Tibial nerve (tissue), 4 donors: ENCODE measurements at regions not wholly inside any gene's neighbourhood (a gene's known extent, or its start where the extent isn't known, plus 50 kb on each side); places are given as distances from the start of the nearest gene placed in this dataset.
"Not testable (repeated sequence)": the region's sequence is repeated elsewhere in the genome, so short reads cannot be mapped to it uniquely, and the experiment has no call there.

ENCODE experiments used
- DNase-seq, 2 donors: peaks; one replicate each; pipeline ENCODE4 v3.0.0-alpha.2; 2019; ENCODE audit warnings: low spot score in 2 of 2
- H3K27ac ChIP-seq, 4 donors: fragments of 200-600 bp; sonication (generic) in 3 of 4; one replicate each; pipeline ENCODE4 v1.5.1; 2017 to 2019; ENCODE audit warnings: mild to moderate bottlenecking in 1 of 4
- H3K27me3 ChIP-seq, 2 donors: fragments of 200-600 bp; sonication (generic) in 1 of 2; one replicate each; pipeline versions ENCODE4 v1.5.1 to v1.6.0; 2017 to 2019
- H3K36me3 ChIP-seq, 3 donors: fragments of 200-600 bp; sonication (generic); one replicate each; pipeline ENCODE4 v1.5.1; 2018 to 2019
- H3K4me1 ChIP-seq, 4 donors: fragments of 200-600 bp; sonication (generic) in 3 of 4; one replicate each; pipeline ENCODE4 v1.5.1; 2017 to 2019
- H3K4me3 ChIP-seq, 4 donors: fragments of 200-600 bp; sonication (generic) in 3 of 4; one replicate each; pipeline ENCODE4 v1.5.1; 2017 to 2019; ENCODE audit warnings: mild to moderate bottlenecking in 1 of 4, moderate library complexity in 1 of 4
- H3K9me3 ChIP-seq, 4 donors: fragments of 200-600 bp; sonication (generic) in 3 of 4; one replicate each; pipeline ENCODE4 v1.5.1; 2017 to 2019
- EP300 ChIP-seq, 2 donors: sonication (generic); formaldehyde crosslinking; IDR thresholded peaks; one replicate each; pipeline ENCODE4 v1.6.1; 2017; ENCODE audit warnings: antibody characterized with exemption in 2 of 2, mild to moderate bottlenecking in 1 of 2
- WGBS, 2 donors: methylation state at CpG; one replicate each; pipeline ENCODE4 v1.1.5; 2018; 5-methylcytosine and 5-hydroxymethylcytosine counted together

- TF ChIP-seq EP300 (IDR thresholded peaks at IDR 0.05): peak; percentile 72 to 94
- not testable (repeated sequence) for H3K4me3 ChIP-seq, H3K4me1 ChIP-seq, H3K36me3 ChIP-seq, H3K9me3 ChIP-seq, H3K27me3 ChIP-seq, DNase-seq
- H3K27ac ChIP-seq: peak overlapping the region; percentile 5 to 88 (median 45)
- WGBS, 2 donors: 28 to 36% methylated on average over 2 to 6 of the region's 6 CpGs
These were observed 1947.0 kb downstream of the FOXD4L5 start for GRCh38 chr9:63337899-63338604.

GRCh38 chr9:63335286-63335685 is 1949.7 kb downstream of the FOXD4L5 start:
- H3K9me3 ChIP-seq, DNase-seq, H3K4me1 ChIP-seq, H3K36me3 ChIP-seq, H3K4me3 ChIP-seq, H3K27ac ChIP-seq, H3K27me3 ChIP-seq: not testable (repeated sequence)
- 30 to 35% methylated on average over 2 to 3 of the region's 3 CpGs for WGBS, 2 donors

DNA sequence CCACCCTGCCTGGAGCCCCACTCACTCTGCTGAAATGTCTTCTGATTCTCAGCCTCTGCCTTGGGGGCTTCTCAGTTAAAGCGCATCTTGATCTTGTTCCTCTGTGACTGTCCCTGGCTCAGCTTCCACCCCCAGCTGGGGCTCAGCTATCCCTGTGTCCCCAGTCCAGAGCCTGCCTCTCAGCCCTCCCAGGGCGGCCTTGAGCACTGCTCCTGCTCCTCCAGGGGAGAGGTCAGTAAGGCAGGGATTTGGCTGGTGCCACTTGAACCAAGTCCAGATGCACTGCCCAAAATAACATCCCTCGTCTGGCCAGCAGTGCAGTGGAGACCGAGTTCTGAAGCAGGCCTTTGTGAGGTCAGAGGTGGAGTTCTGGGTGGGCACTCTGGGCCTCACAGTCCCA is 1950.8 kb downstream of the FOXD4L5 start:
- WGBS, 2 donors: 0% methylated on average over 1 of the region's 4 CpGs; no CpG with 5 or more reads in 1 of the 2 donors

DNA sequence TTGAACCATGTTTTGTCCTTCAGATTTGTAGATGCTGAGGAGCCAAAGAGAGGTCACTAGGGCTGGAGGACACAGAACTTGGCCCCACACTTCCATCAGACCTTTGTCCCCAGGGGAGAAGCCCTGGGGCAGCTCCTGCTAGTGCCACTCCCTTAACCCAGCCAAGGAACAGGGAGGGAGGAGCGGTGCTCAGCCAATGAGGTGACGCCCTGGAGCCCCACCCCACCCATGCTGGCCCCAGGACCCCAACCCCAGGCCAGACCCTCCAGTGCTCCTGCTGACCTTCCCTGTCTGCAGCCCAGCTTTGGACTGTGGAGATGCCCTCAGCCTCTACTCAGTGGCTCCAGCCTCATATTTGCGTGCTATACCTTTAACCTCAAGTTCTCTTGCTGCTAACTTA is 1951.9 kb downstream of the FOXD4L5 start:
- H3K9me3 ChIP-seq, H3K27me3 ChIP-seq, H3K4me1 ChIP-seq, H3K4me3 ChIP-seq, DNase-seq, H3K36me3 ChIP-seq: not testable (repeated sequence)
- WGBS, 2 donors: 100% methylated on average over 1 of the region's 3 CpGs; no CpG with 5 or more reads in 1 of the 2 donors
- peak overlapping the region in 1 of 4 donors; percentile 60 for H3K27ac ChIP-seq

More for the DNA sequence above, 1950.8 kb downstream of the FOXD4L5 start:
- not testable (repeated sequence) for H3K4me1 ChIP-seq, H3K36me3 ChIP-seq, H3K4me3 ChIP-seq, DNase-seq, H3K9me3 ChIP-seq, H3K27ac ChIP-seq, H3K27me3 ChIP-seq

GRCh38 chr9:63328313-63328712 is 1956.7 kb downstream of the FOXD4L5 start:
- H3K36me3 ChIP-seq, H3K9me3 ChIP-seq, H3K4me3 ChIP-seq, H3K27me3 ChIP-seq, DNase-seq, H3K4me1 ChIP-seq, H3K27ac ChIP-seq: not testable (repeated sequence)
- 87 to 98% methylated on average over 5 of the region's 6 CpGs for WGBS, 2 donors

DNA sequence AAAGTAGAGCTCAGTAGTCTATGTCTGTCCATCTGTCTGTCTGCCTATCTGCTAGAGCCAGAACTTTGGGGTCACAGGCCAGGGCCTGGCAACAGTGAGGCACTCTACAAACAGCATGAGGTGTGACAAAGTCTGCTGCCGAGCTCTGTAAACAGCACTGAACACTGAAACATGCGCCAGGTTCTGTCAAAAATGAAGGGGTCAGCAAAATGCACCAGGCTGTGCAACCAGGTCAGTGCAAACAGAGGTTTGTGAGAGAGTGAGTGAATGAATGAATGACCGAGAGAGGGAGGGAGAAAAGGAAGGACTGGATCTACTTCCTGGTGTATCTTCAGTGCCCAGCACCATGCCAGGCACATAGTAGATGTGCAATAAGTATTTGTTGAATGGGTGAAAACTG is 1957.8 kb downstream of the FOXD4L5 start:
- H3K4me3 ChIP-seq, H3K9me3 ChIP-seq, H3K27ac ChIP-seq, H3K4me1 ChIP-seq, DNase-seq, H3K27me3 ChIP-seq, H3K36me3 ChIP-seq: not testable (repeated sequence)
- WGBS, 2 donors: 69 to 80% methylated on average over 3 of the region's 3 CpGs

DNA sequence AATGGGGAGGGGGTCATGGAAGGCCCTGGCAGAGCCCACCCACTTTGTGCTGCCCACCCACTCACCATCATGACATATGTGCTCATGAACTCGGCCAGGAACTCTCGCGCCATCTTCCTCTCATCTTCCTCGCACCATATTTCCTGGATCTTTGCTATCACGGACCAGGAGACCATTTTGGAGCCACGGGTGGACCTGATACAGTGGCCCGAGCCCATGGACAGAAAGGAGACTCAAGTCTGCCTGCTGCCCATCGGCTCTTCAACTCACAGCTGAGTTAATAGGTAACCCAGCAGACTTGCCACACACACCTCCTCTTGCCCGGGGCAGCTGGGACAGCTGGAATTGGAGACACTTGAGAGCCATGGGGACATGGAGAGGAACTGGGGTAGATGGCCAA is 1958.3 kb downstream of the FOXD4L5 start:
- H3K9me3 ChIP-seq, DNase-seq, H3K36me3 ChIP-seq, H3K4me1 ChIP-seq, H3K4me3 ChIP-seq, H3K27me3 ChIP-seq, H3K27ac ChIP-seq: not testable (repeated sequence)
- 67 to 87% methylated on average over 5 to 8 of the region's 9 CpGs for WGBS, 2 donors

- not testable (repeated sequence) for H3K27me3 ChIP-seq, DNase-seq, H3K4me3 ChIP-seq, H3K36me3 ChIP-seq, H3K4me1 ChIP-seq, H3K27ac ChIP-seq, H3K9me3 ChIP-seq
- 77 to 82% methylated on average over 5 of the region's 5 CpGs for WGBS, 2 donors
These were observed 1959.3 kb downstream of the FOXD4L5 start for GRCh38 chr9:63325696-63326095.

- H3K36me3 ChIP-seq, H3K27ac ChIP-seq, H3K4me3 ChIP-seq, DNase-seq, H3K4me1 ChIP-seq, H3K27me3 ChIP-seq, H3K9me3 ChIP-seq: not testable (repeated sequence)
- 88 to 91% methylated on average over 7 to 10 of the region's 11 CpGs for WGBS, 2 donors
These were observed 1966.9 kb downstream of the FOXD4L5 start for GRCh38 chr9:63318093-63318492.

- H3K4me3 ChIP-seq, DNase-seq, H3K36me3 ChIP-seq, H3K9me3 ChIP-seq, H3K27me3 ChIP-seq, H3K27ac ChIP-seq, H3K4me1 ChIP-seq: not testable (repeated sequence)
- WGBS, 2 donors: 68 to 81% methylated on average over 6 to 7 of the region's 8 CpGs
These were observed 1969.6 kb downstream of the FOXD4L5 start for GRCh38 chr9:63315387-63315786.

- not testable (repeated sequence) for H3K9me3 ChIP-seq, H3K27ac ChIP-seq, H3K27me3 ChIP-seq, H3K36me3 ChIP-seq, DNase-seq, H3K4me1 ChIP-seq, H3K4me3 ChIP-seq
- 91 to 96% methylated on average over 4 to 9 of the region's 14 CpGs for WGBS, 2 donors
These were observed 1988.2 kb downstream of the FOXD4L5 start for GRCh38 chr9:63296848-63297247.

DNA sequence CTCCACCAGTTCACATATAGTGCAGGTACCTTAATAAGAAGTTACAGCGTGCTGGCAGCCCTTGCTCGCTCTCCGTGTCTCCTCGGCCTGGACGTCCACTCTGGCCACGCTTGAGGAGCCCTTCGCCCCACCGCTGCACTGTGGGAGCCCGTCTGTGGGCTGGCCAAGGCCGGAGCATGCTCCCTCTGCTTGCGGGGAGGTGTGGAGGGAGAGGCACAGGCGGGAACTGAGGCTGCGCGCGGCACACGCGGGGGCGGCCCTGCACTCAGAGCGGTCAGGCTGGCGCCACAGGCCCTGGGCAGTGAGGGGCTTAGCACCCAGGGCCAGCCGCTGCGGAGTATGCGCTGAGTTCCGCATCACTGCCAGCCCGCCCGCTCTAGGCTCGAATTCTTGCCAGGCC is 1988.6 kb downstream of the FOXD4L5 start:
- not testable (repeated sequence) for H3K36me3 ChIP-seq, H3K4me3 ChIP-seq, DNase-seq, H3K4me1 ChIP-seq, H3K27me3 ChIP-seq, H3K27ac ChIP-seq, H3K9me3 ChIP-seq
- 93% methylated on average over 3 of the region's 27 CpGs; no CpG with 5 or more reads in 1 of the 2 donors for WGBS, 2 donors

DNA sequence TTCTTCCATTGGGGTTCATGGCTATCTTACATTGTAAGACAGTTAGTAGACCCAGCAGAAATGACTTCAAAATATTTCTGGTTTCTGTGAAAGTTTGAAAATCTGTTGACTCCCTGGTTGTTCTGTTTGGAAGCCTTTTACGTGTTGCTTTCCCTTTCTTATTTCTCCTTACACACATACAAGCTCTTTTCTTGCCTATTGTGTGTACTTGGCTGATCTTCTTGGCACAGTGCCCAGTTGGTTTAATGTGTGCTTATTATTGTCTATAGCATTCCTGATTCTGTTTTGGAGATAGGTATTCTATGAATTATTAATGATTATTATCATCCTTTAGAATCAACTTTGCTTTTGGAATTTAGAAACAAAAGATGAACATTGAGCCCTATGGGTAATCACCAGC is 1995.0 kb downstream of the FOXD4L5 start:
- H3K36me3 ChIP-seq, H3K4me1 ChIP-seq, H3K27ac ChIP-seq, H3K9me3 ChIP-seq, H3K4me3 ChIP-seq, H3K27me3 ChIP-seq: not testable (repeated sequence)
- DNase-seq: peak; percentile 9 to 33
- 25 to 31% methylated on average over 1 of the region's 1 CpG for WGBS, 2 donors
